ENCODE measurements at regions not wholly inside any gene's neighbourhood (a gene's known extent, or its start where the extent isn't known, plus 50 kb on each side); places are given as distances from the start of the nearest gene placed in this dataset.

DNA sequence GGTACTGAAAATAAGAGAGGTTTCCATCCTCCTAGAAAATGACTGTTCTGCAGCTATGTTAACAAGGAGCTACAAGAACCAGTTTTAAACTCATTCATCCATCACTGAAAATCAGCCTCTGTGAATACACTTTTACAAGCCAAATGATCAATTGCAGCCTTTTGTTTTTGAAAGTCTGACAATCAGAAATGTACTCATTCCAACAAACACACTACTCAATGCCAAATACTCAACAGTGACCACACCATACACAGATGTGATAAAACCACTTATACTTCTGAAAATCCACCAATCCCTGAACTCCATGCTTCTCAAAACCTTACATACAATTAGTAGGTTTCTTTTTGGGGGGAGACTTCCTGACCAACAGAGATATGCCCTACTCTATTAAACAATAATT is 663.9 kb upstream of the CHAC2 start:
- no peak overlapping the region for H3K4me3 ChIP-seq (ENCODE audit: low read length)
- no peaks in the 10 kb centered on the region for H3K9me3 ChIP-seq (ENCODE audit: control insufficient read depth, low read length)
- DNase-seq = no peak
- Mint-ChIP-seq H3K9me3 (no peaks in the 10 kb centered on the region), H3K4me3 (no peak overlapping the region), H3K36me3 (ENCODE audit: low read depth) (no peaks in the 10 kb centered on the region), H3K27me3 (ENCODE audit: insufficient read depth) (no peaks in the 10 kb centered on the region), H3K27ac (peak overlapping the region; percentile 75), H3K4me1 (peaks cover 25% of the 10 kb centered on the region)
- H3K27me3 ChIP-seq (ENCODE audit: control insufficient read depth, insufficient read depth, low read length, poor library complexity, severe bottlenecking) = no peaks in the 10 kb centered on the region
- TF ChIP-seq, protein P1, sequence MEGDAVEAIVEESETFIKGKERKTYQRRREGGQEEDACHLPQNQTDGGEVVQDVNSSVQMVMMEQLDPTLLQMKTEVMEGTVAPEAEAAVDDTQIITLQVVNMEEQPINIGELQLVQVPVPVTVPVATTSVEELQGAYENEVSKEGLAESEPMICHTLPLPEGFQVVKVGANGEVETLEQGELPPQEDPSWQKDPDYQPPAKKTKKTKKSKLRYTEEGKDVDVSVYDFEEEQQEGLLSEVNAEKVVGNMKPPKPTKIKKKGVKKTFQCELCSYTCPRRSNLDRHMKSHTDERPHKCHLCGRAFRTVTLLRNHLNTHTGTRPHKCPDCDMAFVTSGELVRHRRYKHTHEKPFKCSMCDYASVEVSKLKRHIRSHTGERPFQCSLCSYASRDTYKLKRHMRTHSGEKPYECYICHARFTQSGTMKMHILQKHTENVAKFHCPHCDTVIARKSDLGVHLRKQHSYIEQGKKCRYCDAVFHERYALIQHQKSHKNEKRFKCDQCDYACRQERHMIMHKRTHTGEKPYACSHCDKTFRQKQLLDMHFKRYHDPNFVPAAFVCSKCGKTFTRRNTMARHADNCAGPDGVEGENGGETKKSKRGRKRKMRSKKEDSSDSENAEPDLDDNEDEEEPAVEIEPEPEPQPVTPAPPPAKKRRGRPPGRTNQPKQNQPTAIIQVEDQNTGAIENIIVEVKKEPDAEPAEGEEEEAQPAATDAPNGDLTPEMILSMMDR (conservative IDR thresholded peaks at IDR 0.05) = no peak
- H3K4me1 ChIP-seq (ENCODE audit: control insufficient read depth, insufficient read depth, low read length) = no peaks in the 10 kb centered on the region
- no peak overlapping the region for H3K9ac ChIP-seq (ENCODE audit: extremely low read depth, low read length, poor library complexity, severe bottlenecking)
- peak overlapping the region; percentile 22 for H3K27ac ChIP-seq (ENCODE audit: low read depth, low read length)
- no peaks in the 10 kb centered on the region for H3K36me3 ChIP-seq (ENCODE audit: control insufficient read depth, insufficient read depth, low read length)

DNA sequence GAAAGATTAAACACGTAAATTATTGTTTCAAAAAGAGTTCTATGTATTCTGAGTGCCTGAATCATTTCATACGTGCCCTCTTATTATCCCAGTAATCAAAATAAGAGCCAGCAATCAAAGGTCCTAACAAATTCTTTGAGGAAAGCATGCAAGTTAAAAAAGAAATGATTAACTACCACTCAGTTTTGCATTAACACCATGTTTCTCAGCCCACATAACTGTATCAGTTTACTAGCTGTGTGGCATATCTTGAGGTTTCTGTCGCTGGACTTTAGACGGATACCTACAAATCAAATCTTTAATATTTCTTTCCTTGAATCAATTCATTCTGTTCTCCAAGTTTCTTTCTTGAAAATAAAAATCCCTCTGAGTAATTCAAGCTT is 668.9 kb upstream of the CHAC2 start:
- Mint-ChIP-seq H3K36me3 (ENCODE audit: low read depth) (no peaks in the 10 kb centered on the region), H3K4me1 (peaks cover 31% of the 10 kb centered on the region), H3K27me3 (ENCODE audit: insufficient read depth) (no peaks in the 10 kb centered on the region), H3K4me3 (no peak overlapping the region), H3K27ac (peak overlapping the region; percentile 45), H3K9me3 (no peaks in the 10 kb centered on the region)
- H3K9ac ChIP-seq (ENCODE audit: extremely low read depth, low read length, poor library complexity, severe bottlenecking) = no peak overlapping the region
- TF ChIP-seq, protein P1 (conservative IDR thresholded peaks at IDR 0.05) = no peak
- WGBS, 2 experiments (ENCODE audit: insufficient coverage in 1 of 2, insufficient read length in 1 of 2) = 95% methylated on average over 4 of the region's 4 CpGs; no CpG with 5 or more reads in 1 of the 2 experiments
- H3K9me3 ChIP-seq (ENCODE audit: control insufficient read depth, low read length) = no peaks in the 10 kb centered on the region
- H3K27me3 ChIP-seq (ENCODE audit: control insufficient read depth, insufficient read depth, low read length, poor library complexity, severe bottlenecking) = no peaks in the 10 kb centered on the region
- H3K27ac ChIP-seq (ENCODE audit: low read depth, low read length) = no peak overlapping the region
- H3K4me3 ChIP-seq (ENCODE audit: low read length) = no peak overlapping the region
- no peaks in the 10 kb centered on the region for H3K36me3 ChIP-seq (ENCODE audit: control insufficient read depth, insufficient read depth, low read length)
- no peak for DNase-seq
- H3K4me1 ChIP-seq (ENCODE audit: control insufficient read depth, insufficient read depth, low read length) = no peaks in the 10 kb centered on the region

DNA sequence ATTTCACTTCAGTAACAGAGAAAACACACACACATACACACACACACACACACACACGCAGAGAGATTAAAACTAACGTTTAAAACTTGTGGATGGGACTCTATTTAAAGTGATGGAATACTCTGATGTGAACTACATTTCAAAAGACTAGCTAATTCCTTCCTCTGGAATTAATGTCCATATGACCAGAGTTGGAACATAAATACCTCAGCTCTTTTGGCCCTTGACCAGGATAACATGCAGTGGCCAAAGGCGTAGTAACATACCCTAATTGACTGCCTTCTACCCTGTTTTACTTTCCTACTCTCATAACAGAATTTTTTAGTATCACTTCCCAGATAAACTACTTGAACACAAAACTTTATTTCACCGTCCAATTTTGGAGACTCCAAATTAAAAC is 671.3 kb upstream of the CHAC2 start:
- H3K27ac Mint-ChIP-seq = no peak overlapping the region
- H3K4me3 Mint-ChIP-seq = no peak overlapping the region
- no peak overlapping the region for H3K27ac ChIP-seq (ENCODE audit: low read depth, low read length)
- H3K4me1 ChIP-seq (ENCODE audit: control insufficient read depth, insufficient read depth, low read length) = no peaks in the 10 kb centered on the region
- H3K9ac ChIP-seq (ENCODE audit: extremely low read depth, low read length, poor library complexity, severe bottlenecking) = no peak overlapping the region
- no peaks in the 10 kb centered on the region for H3K27me3 Mint-ChIP-seq (ENCODE audit: insufficient read depth)
- no peaks in the 10 kb centered on the region for H3K27me3 ChIP-seq (ENCODE audit: control insufficient read depth, insufficient read depth, low read length, poor library complexity, severe bottlenecking)
- no peaks in the 10 kb centered on the region for H3K9me3 Mint-ChIP-seq
- H3K36me3 ChIP-seq (ENCODE audit: control insufficient read depth, insufficient read depth, low read length) = no peaks in the 10 kb centered on the region
- no peak overlapping the region for H3K4me3 ChIP-seq (ENCODE audit: low read length)
- DNase-seq = no peak
- 89 to 94% methylated on average over 1 to 4 of the region's 4 CpGs for WGBS, 2 experiments (ENCODE audit: insufficient coverage in 1 of 2, insufficient read length in 1 of 2)
- TF ChIP-seq, protein P1 (conservative IDR thresholded peaks at IDR 0.05) = no peak
- no peaks in the 10 kb centered on the region for H3K36me3 Mint-ChIP-seq (ENCODE audit: low read depth)
- H3K4me1 Mint-ChIP-seq = peaks cover 25% of the 10 kb centered on the region
- no peaks in the 10 kb centered on the region for H3K9me3 ChIP-seq (ENCODE audit: control insufficient read depth, low read length)
